H9 (cell line): ENCODE measurements at regions not wholly inside any gene's neighbourhood (a gene's known extent, or its start where the extent isn't known, plus 50 kb on each side); places are given as distances from the start of the nearest gene placed in this dataset.

Experiments
- DNase-seq: peaks from one replicate; pipeline ENCODE4 v3.0.0-alpha.2; 2017
- H2AFZ ChIP-seq: one replicate; pipeline ENCODE4 v1.6.1; 2013; ENCODE audit warnings: mild to moderate bottlenecking, low read length, control low read depth, moderate library complexity
- H2AK5ac ChIP-seq: 2 replicates; pipeline ENCODE4 v1.6.1; 2013; ENCODE audit warnings: low read length, control low read depth, mixed read lengths; ENCODE audit not compliant: insufficient read length
- H2BK120ac ChIP-seq: one replicate; pipeline ENCODE4 v1.6.1; 2013; ENCODE audit warnings: low read depth, mild to moderate bottlenecking, low read length, control low read depth, inconsistent platforms; ENCODE audit not compliant: poor library complexity, severe bottlenecking
- H2BK12ac ChIP-seq: 2 replicates; pipeline ENCODE4 v1.6.1; 2013; ENCODE audit warnings: low read length, control low read depth, mixed read lengths, low read depth; ENCODE audit not compliant: insufficient read length
- H2BK15ac ChIP-seq: 2 replicates; pipeline ENCODE4 v1.6.1; 2013; ENCODE audit warnings: low read depth, low read length, control low read depth
- H2BK20ac ChIP-seq: one replicate; pipeline ENCODE4 v1.6.1; 2013; ENCODE audit warnings: low read depth, mild to moderate bottlenecking, low read length, control low read depth, inconsistent platforms; ENCODE audit not compliant: poor library complexity, severe bottlenecking
- H2BK5ac ChIP-seq: 2 replicates; pipeline ENCODE4 v1.6.1; 2013; ENCODE audit warnings: low read length, control low read depth, mixed read lengths; ENCODE audit not compliant: insufficient read length
- H3K14ac ChIP-seq: 2 replicates; pipeline ENCODE4 v1.6.1; 2013; ENCODE audit warnings: low read length, control low read depth; ENCODE audit not compliant: insufficient read depth
- H3K18ac ChIP-seq: 2 replicates; pipeline ENCODE4 v1.6.1; 2013; ENCODE audit warnings: low read depth, mild to moderate bottlenecking, mixed read lengths, low read length, control low read depth; ENCODE audit not compliant: insufficient read length
- H3K23ac ChIP-seq: 2 replicates; pipeline ENCODE4 v1.6.1; 2013; ENCODE audit warnings: low read length, control low read depth, mixed read lengths, low read depth; ENCODE audit not compliant: insufficient read length
- H3K23me2 ChIP-seq: 2 replicates; pipeline ENCODE4 v1.6.1; 2013; ENCODE audit warnings: low read depth, mild to moderate bottlenecking, mixed read lengths, low read length, control low read depth; ENCODE audit not compliant: insufficient read length, poor library complexity, severe bottlenecking
- H3K27ac ChIP-seq: 2 replicates; pipeline ENCODE4 v1.5.1; 2013; ENCODE audit warnings: low read length, control low read depth, mixed read lengths, low read depth; ENCODE audit not compliant: insufficient read length
- H3K27me3 ChIP-seq: 2 replicates; pipeline ENCODE4 v1.6.1; 2013; ENCODE audit warnings: low read length, control low read depth, inconsistent platforms; ENCODE audit not compliant: insufficient read depth
- H3K4ac ChIP-seq: 2 replicates; pipeline ENCODE4 v1.6.1; 2013; ENCODE audit warnings: low read depth, mild to moderate bottlenecking, control low read depth, inconsistent platforms, low read length, moderate library complexity
- H3K4me1 ChIP-seq: 2 replicates; pipeline ENCODE4 v1.6.1; 2013; ENCODE audit warnings: low read length, control low read depth, inconsistent platforms; ENCODE audit not compliant: insufficient read depth
- H3K4me2 ChIP-seq: 2 replicates; pipeline ENCODE4 v1.6.1; 2013; ENCODE audit warnings: low read length, control low read depth, mixed read lengths; ENCODE audit not compliant: insufficient read length, insufficient read depth
- H3K56ac ChIP-seq: 2 replicates; pipeline ENCODE4 v1.6.1; 2013; ENCODE audit warnings: low read depth, mild to moderate bottlenecking, mixed read lengths, low read length, control low read depth; ENCODE audit not compliant: insufficient read length
- H3K79me1 ChIP-seq: 2 replicates; pipeline ENCODE4 v1.6.1; 2013; ENCODE audit warnings: low read depth, mild to moderate bottlenecking, moderate library complexity, low read length, control low read depth, inconsistent platforms; ENCODE audit not compliant: insufficient read depth, poor library complexity, severe bottlenecking
- H3K79me2 ChIP-seq: 2 replicates; pipeline ENCODE4 v1.6.1; 2013; ENCODE audit warnings: low read length, control low read depth, inconsistent platforms; ENCODE audit not compliant: insufficient read depth
- H3K9ac ChIP-seq: 2 replicates; pipeline ENCODE4 v1.6.1; 2013; ENCODE audit warnings: low read length, control low read depth, mixed read lengths; ENCODE audit not compliant: insufficient read length; ENCODE audit errors: extremely low read depth
- H3K9me3 ChIP-seq: one replicate; pipeline ENCODE4 v1.6.1; 2013; ENCODE audit warnings: low read depth, low read length, inconsistent platforms; ENCODE audit not compliant: control insufficient read depth
- H3T11ph ChIP-seq: one replicate; pipeline ENCODE4 v1.6.1; 2013; ENCODE audit warnings: mild to moderate bottlenecking, low read length, control low read depth, inconsistent platforms
- H4K20me1 ChIP-seq: one replicate; pipeline ENCODE4 v1.6.1; 2013; ENCODE audit not compliant: control insufficient read depth, insufficient read length, insufficient read depth
- H4K5ac ChIP-seq: 2 replicates; pipeline ENCODE4 v1.6.1; 2013; ENCODE audit warnings: low read depth, mild to moderate bottlenecking, mixed read lengths, low read length, control low read depth; ENCODE audit not compliant: insufficient read length
- H4K8ac ChIP-seq: replicated peaks from 2 replicates; pipeline ENCODE4 v1.6.1; 2013; ENCODE audit warnings: low read length, control low read depth, mixed read lengths, low read depth; ENCODE audit not compliant: insufficient read length
- H4K91ac ChIP-seq: 2 replicates; pipeline ENCODE4 v1.6.1; 2013; ENCODE audit warnings: low read depth, mild to moderate bottlenecking, moderate library complexity, mixed read lengths, low read length, control low read depth; ENCODE audit not compliant: insufficient read length
- H3K27ac Mint-ChIP-seq, 3 experiments: 2 replicates in 2 of 3; 3 replicates in 1 of 3; pipeline ENCODE4 v1.8.0; 2020 to 2021; ENCODE audit warnings: mixed read lengths in 3 of 3, mild to moderate bottlenecking in 1 of 3, moderate library complexity in 1 of 3
- H3K27me3 Mint-ChIP-seq: 2 replicates; pipeline ENCODE4 v1.8.0; 2021; ENCODE audit warnings: low read depth, mild to moderate bottlenecking, moderate library complexity, mixed read lengths
- H3K36me3 Mint-ChIP-seq, 3 experiments: 2 replicates in 2 of 3; 3 replicates in 1 of 3; pipeline ENCODE4 v1.8.0; 2020 to 2021; ENCODE audit warnings: low read depth in 3 of 3, mixed read lengths in 3 of 3; ENCODE audit not compliant: insufficient read depth in 1 of 3
- H3K4me1 Mint-ChIP-seq, 2 experiments: 2 replicates each; pipeline ENCODE4 v1.8.0; 2020; ENCODE audit warnings: mixed read lengths in 2 of 2
- H3K4me3 Mint-ChIP-seq, 2 experiments: 2 replicates in 1 of 2; 3 replicates in 1 of 2; pipeline ENCODE4 v1.8.0; 2020 to 2021; ENCODE audit warnings: mild to moderate bottlenecking in 2 of 2, mixed read lengths in 2 of 2, moderate library complexity in 1 of 2
- H3K9me3 Mint-ChIP-seq, 2 experiments: 2 replicates in 1 of 2; 3 replicates in 1 of 2; pipeline ENCODE4 v1.8.0; 2020; ENCODE audit warnings: mild to moderate bottlenecking in 2 of 2, mixed read lengths in 2 of 2, moderate library complexity in 1 of 2
- WGBS: extraction: QIAGEN DNeasy Blood & Tissue Kit; methylation state at CpG from one replicate; pipeline ENCODE4 v1.1.7; 2013; ENCODE audit warnings: missing lambda C conversion rate, low lambda C conversion rate, mixed read lengths; ENCODE audit not compliant: insufficient read length; ENCODE audit errors: extremely low coverage; 5-methylcytosine and 5-hydroxymethylcytosine counted together
- TF ChIP-seq, protein P1 (sequence below): fragments of 200-600 bp; sonication (generic); conservative IDR thresholded peaks from 3 replicates; pipeline ENCODE4 v1.8.0; 2021; ENCODE audit warnings: antibody characterized with exemption, mild to moderate bottlenecking

DNA sequence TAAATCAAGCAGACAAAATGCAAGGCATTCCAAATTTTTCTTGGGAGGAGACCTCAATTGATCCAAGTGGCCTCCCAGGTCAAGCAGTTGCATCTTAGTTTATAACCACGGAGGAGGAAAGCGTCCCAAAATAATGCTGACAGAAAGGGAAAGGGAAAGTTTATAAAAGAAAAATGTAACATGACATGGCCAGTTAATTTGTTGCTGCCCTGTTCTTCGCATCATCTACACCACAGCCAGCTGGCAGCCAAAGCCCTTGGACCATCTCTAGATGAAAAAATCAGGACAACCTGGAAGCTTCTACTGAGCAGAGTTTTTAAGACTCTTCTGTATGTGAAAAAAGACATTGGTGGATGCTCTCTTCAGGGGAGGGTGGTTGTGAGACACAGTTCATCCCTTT lies 128.8 kb upstream of the FBXL7 start:
- no peak overlapping the region for H2BK12ac ChIP-seq
- H4K91ac ChIP-seq = no peak overlapping the region
- H3K14ac ChIP-seq = no peak overlapping the region
- no peak overlapping the region for H2BK15ac ChIP-seq
- H2BK120ac ChIP-seq = no peak overlapping the region
- H3K4me3 Mint-ChIP-seq = no peak overlapping the region
- TF ChIP-seq, protein P1, sequence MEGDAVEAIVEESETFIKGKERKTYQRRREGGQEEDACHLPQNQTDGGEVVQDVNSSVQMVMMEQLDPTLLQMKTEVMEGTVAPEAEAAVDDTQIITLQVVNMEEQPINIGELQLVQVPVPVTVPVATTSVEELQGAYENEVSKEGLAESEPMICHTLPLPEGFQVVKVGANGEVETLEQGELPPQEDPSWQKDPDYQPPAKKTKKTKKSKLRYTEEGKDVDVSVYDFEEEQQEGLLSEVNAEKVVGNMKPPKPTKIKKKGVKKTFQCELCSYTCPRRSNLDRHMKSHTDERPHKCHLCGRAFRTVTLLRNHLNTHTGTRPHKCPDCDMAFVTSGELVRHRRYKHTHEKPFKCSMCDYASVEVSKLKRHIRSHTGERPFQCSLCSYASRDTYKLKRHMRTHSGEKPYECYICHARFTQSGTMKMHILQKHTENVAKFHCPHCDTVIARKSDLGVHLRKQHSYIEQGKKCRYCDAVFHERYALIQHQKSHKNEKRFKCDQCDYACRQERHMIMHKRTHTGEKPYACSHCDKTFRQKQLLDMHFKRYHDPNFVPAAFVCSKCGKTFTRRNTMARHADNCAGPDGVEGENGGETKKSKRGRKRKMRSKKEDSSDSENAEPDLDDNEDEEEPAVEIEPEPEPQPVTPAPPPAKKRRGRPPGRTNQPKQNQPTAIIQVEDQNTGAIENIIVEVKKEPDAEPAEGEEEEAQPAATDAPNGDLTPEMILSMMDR = no peak
- no peak overlapping the region for H3K56ac ChIP-seq
- 0 out of 4 replicates have a peak, but pooled peaks cover 0 to 4% of the 10 kb centered on the region in 2 experiments for H3K4me1 Mint-ChIP-seq
- H2BK20ac ChIP-seq = no peak overlapping the region
- no peak overlapping the region for H3K9ac ChIP-seq
- H3K9me3 ChIP-seq = no peaks in the 10 kb centered on the region
- H4K5ac ChIP-seq = no peak overlapping the region
- no peaks in the 10 kb centered on the region for H4K20me1 ChIP-seq
- no peaks in the 10 kb centered on the region for H3K4me1 ChIP-seq
- H3K27ac ChIP-seq = no peak overlapping the region
- H2BK5ac ChIP-seq = no peak overlapping the region
- H3K27me3 ChIP-seq = no peaks in the 10 kb centered on the region
- H2AK5ac ChIP-seq = no peak overlapping the region
- H3K79me1 ChIP-seq = no peaks in the 10 kb centered on the region
- DNase-seq = no peak
- no peaks in the 10 kb centered on the region; a peak in 1 of 5 replicates for H3K9me3 Mint-ChIP-seq
- no CpG with 5 or more reads among the region's 3 CpGs for WGBS
- no peak overlapping the region for H3K27ac Mint-ChIP-seq
- H3K36me3 Mint-ChIP-seq = peaks cover 0 to 2% (median 0%) of the 10 kb centered on the region in 3 experiments; a peak in 1 of 7 replicates
- H3K27me3 Mint-ChIP-seq = no peaks in the 10 kb centered on the region; the same call in 1 of the 2 replicates
- H4K8ac ChIP-seq = no peak overlapping the region
- H3K23me2 ChIP-seq = no peaks in the 10 kb centered on the region
- no peak overlapping the region for H3K4me2 ChIP-seq
- no peaks in the 10 kb centered on the region for H3K79me2 ChIP-seq
- H3K4ac ChIP-seq = no peak overlapping the region
- H3K18ac ChIP-seq = no peak overlapping the region
- no peak overlapping the region for H3T11ph ChIP-seq
- no peak overlapping the region for H2AFZ ChIP-seq
- H3K23ac ChIP-seq = no peak overlapping the region
